Activated CD8-positive, alpha-beta T cell treated with anti-CD3 and anti-CD28 coated beads for 36 hours (primary cell): ENCODE measurements at regions not wholly inside any gene's neighbourhood (a gene's known extent, or its start where the extent isn't known, plus 50 kb on each side); places are given as distances from the start of the nearest gene placed in this dataset.

Experiments used
- ATAC-seq: fragments of 200-7000 bp; cut with Tn5 transposase; one replicate; pipeline ENCODE4 v1.10.0; 2021; ENCODE audit warnings: mild to moderate bottlenecking, moderate library complexity
- CTCF ChIA-PET: fragments of 350-600 bp; sonication (Branson Sonifier 250); formaldehyde crosslinking; loops from one replicate; lab custom pipeline; 2021; ENCODE audit warnings: antibody characterized with exemption; lab: Charles Lee
- POLR2A ChIA-PET: fragments of 350-600 bp; sonication (Branson Sonifier 250); formaldehyde crosslinking; loops from one replicate; lab custom pipeline; 2021; ENCODE audit warnings: antibody characterized with exemption; lab: Charles Lee
- DNase-seq: peaks from one replicate; pipeline ENCODE4 v3.0.0-alpha.2; 2020
- H3K27ac Mint-ChIP-seq: one replicate; pipeline ENCODE4 v1.8.0; 2021; ENCODE audit warnings: mild to moderate bottlenecking, mixed read lengths
- H3K27me3 Mint-ChIP-seq: one replicate; pipeline ENCODE4 v1.8.0; 2021; ENCODE audit warnings: mixed read lengths
- H3K36me3 Mint-ChIP-seq: one replicate; pipeline ENCODE4 v1.8.0; 2021; ENCODE audit warnings: low read depth, mixed read lengths
- H3K4me1 Mint-ChIP-seq: one replicate; pipeline ENCODE4 v1.8.0; 2021; ENCODE audit warnings: low read depth, mixed read lengths
- H3K4me3 Mint-ChIP-seq: one replicate; pipeline ENCODE4 v1.8.0; 2021; ENCODE audit warnings: mild to moderate bottlenecking, moderate library complexity, mixed read lengths
- H3K9me3 Mint-ChIP-seq: one replicate; pipeline ENCODE4 v1.8.0; 2021; ENCODE audit warnings: mixed read lengths
- CTCF ChIP-seq: fragments of 200-600 bp; IDR thresholded peaks from one replicate; pipeline ENCODE4 v1.8.0; 2022; ENCODE audit warnings: antibody characterized with exemption, mild to moderate bottlenecking
- intact Hi-C: fragments of 100-400 bp; cut with micrococcal nuclease; formaldehyde crosslinking; loops from one replicate; pipeline ENCODE4 v1.10.0; 2022

GRCh38 chr9:134562146-134562849, 79.3 kb upstream of the COL5A1 start:
- POLR2A ChIA-PET: no interaction called here
- DNase-seq (no peak), ATAC-seq (no peak)
- Mint-ChIP-seq H3K4me3 (no peak overlapping the region), H3K27me3 (no peaks in the 10 kb centered on the region), H3K9me3 (peaks cover 6% of the 10 kb centered on the region), H3K4me1 (no peaks in the 10 kb centered on the region), H3K27ac (no peak overlapping the region), H3K36me3 (no peaks in the 10 kb centered on the region)
- TF ChIP-seq CTCF: no peak
- CTCF ChIA-PET: no interaction called here
- intact Hi-C loops: no loop called here

- CTCF ChIA-PET: no interaction called here
- H3K36me3 Mint-ChIP-seq: no peaks in the 10 kb centered on the region
- no peak for ATAC-seq
Measured at GRCh38 chr9:134563397-134563796, 78.2 kb upstream of the COL5A1 start.

GRCh38 chr9:134564431-134565170, 77.0 kb upstream of the COL5A1 start:
- Mint-ChIP-seq H3K9me3 (peaks cover 9% of the 10 kb centered on the region), H3K36me3 (no peaks in the 10 kb centered on the region), H3K27me3 (no peaks in the 10 kb centered on the region), H3K27ac (no peak overlapping the region), H3K4me1 (no peaks in the 10 kb centered on the region), H3K4me3 (no peak overlapping the region)
- intact Hi-C loops: no loop called here
- DNase-seq (no peak), ATAC-seq (no peak)
- ChIA-PET POLR2A (no interaction called here), CTCF (no interaction called here)
- no peak for TF ChIP-seq CTCF

More at GRCh38 chr9:134563397-134563796, 78.2 kb upstream of the COL5A1 start:
- POLR2A ChIA-PET: no interaction called here
- peaks cover 9% of the 10 kb centered on the region for H3K9me3 Mint-ChIP-seq
- H3K4me1 Mint-ChIP-seq: no peaks in the 10 kb centered on the region
- no peak for DNase-seq
- no peak overlapping the region for H3K4me3 Mint-ChIP-seq
- TF ChIP-seq CTCF: no peak
- intact Hi-C loops: no loop called here
- H3K27me3 Mint-ChIP-seq: no peaks in the 10 kb centered on the region
- H3K27ac Mint-ChIP-seq: no peak overlapping the region

- Mint-ChIP-seq H3K27ac (no peak overlapping the region), H3K27me3 (no peaks in the 10 kb centered on the region), H3K4me3 (no peak overlapping the region), H3K4me1 (no peaks in the 10 kb centered on the region), H3K36me3 (no peaks in the 10 kb centered on the region), H3K9me3 (peaks cover 9% of the 10 kb centered on the region)
- intact Hi-C loops: no loop called here
- ChIA-PET CTCF (no interaction called here), POLR2A (no interaction called here)
- no peak for DNase-seq
- TF ChIP-seq CTCF: no peak
- ATAC-seq: no peak
Measured at GRCh38 chr9:134565316-134565915, 76.2 kb upstream of the COL5A1 start.
